IMR-90 (cell line): ENCODE measurements at regions not wholly inside any gene's neighbourhood (a gene's known extent, or its start where the extent isn't known, plus 50 kb on each side); places are given as distances from the start of the nearest gene placed in this dataset.

Source experiments
- ATAC-seq: fragments of 200-7000 bp; cut with Tn5 transposase; 2 replicates; pipeline ENCODE4 v1.9.1; 2020; ENCODE audit warnings: low read depth, mild to moderate bottlenecking, moderate library complexity
- BruUV-seq: library from RNA; stranded (reverse); fragments of 400-500 nt; replicated peaks from 2 replicates; lab custom pipeline; 2021; lab: Mats Ljungman, UMichigan
- CTCF ChIA-PET: fragments of 300-600 bp; formaldehyde crosslinking; extraction: SDS; loops from one replicate; lab custom pipeline; 2021; ENCODE audit warnings: antibody characterized with exemption; lab: Yijun Ruan, JAX
- POLR2A ChIA-PET: fragments of 300-600 bp; sonication (Branson Sonifier 250); formaldehyde crosslinking; loops from one replicate; lab custom pipeline; 2022; ENCODE audit warnings: antibody characterized with exemption; ENCODE audit not compliant: unreplicated experiment; lab: Charles Lee
- DNase-seq: peaks from one replicate; pipeline ENCODE4 v3.0.0; 2013
- H2AFZ ChIP-seq: replicated peaks from 2 replicates; pipeline ENCODE3; 2013; ENCODE audit warnings: low read length, mild to moderate bottlenecking; ENCODE audit not compliant: poor library complexity
- H2AK5ac ChIP-seq: 2 replicates; pipeline ENCODE4 v1.6.1; 2013; ENCODE audit warnings: low read depth, low read length, inconsistent platforms
- H2AK9ac ChIP-seq: replicated peaks from 2 replicates; pipeline ENCODE3; 2013; ENCODE audit warnings: mild to moderate bottlenecking, low read depth, low read length, moderate library complexity; ENCODE audit not compliant: poor library complexity
- H2BK120ac ChIP-seq: 2 replicates; pipeline ENCODE4 v1.6.1; 2013; ENCODE audit warnings: low read depth, low read length, inconsistent platforms
- H2BK15ac ChIP-seq: 3 replicates; pipeline ENCODE4 v1.6.1; 2013; ENCODE audit warnings: low read depth, low read length, inconsistent platforms
- H2BK20ac ChIP-seq: 2 replicates; pipeline ENCODE4 v1.6.1; 2013; ENCODE audit warnings: low read depth, mild to moderate bottlenecking, inconsistent platforms, low read length, moderate library complexity
- H2BK5ac ChIP-seq: 2 replicates; pipeline ENCODE4 v1.6.1; 2013; ENCODE audit warnings: mild to moderate bottlenecking, low read depth, low read length, inconsistent platforms; ENCODE audit not compliant: poor library complexity, severe bottlenecking
- H3K14ac ChIP-seq: replicated peaks from 2 replicates; pipeline ENCODE4 v1.6.1; 2013; ENCODE audit warnings: low read depth, low read length, inconsistent platforms
- H3K18ac ChIP-seq: 2 replicates; pipeline ENCODE4 v1.6.1; 2013; ENCODE audit warnings: low read depth, low read length, control low read depth
- H3K23ac ChIP-seq: 2 replicates; pipeline ENCODE4 v1.6.1; 2013; ENCODE audit warnings: low read depth, low read length, inconsistent platforms
- H3K27ac ChIP-seq: 2 replicates; pipeline ENCODE4 v1.5.1; 2013; ENCODE audit warnings: mild to moderate bottlenecking, control low read depth, low read length; ENCODE audit not compliant: insufficient read depth
- H3K27me3 ChIP-seq: 2 replicates; pipeline ENCODE4 v1.6.1; 2013; ENCODE audit warnings: low read length; ENCODE audit not compliant: control insufficient read depth, insufficient read depth
- H3K36me3 ChIP-seq: 2 replicates; pipeline ENCODE4 v1.6.1; 2013; ENCODE audit warnings: low read length, mixed read lengths; ENCODE audit not compliant: control insufficient read depth, insufficient read depth
- H3K4ac ChIP-seq: 2 replicates; pipeline ENCODE4 v1.6.1; 2013; ENCODE audit warnings: low read depth, low read length, inconsistent platforms
- H3K4me1 ChIP-seq: 2 replicates; pipeline ENCODE4 v1.6.1; 2013; ENCODE audit warnings: low read length, mixed read lengths; ENCODE audit not compliant: control insufficient read depth, insufficient read depth
- H3K4me2 ChIP-seq: 2 replicates; pipeline ENCODE4 v1.6.1; 2013; ENCODE audit warnings: low read depth, mild to moderate bottlenecking, control low read depth, low read length, moderate library complexity
- H3K4me3 ChIP-seq: 2 replicates; pipeline ENCODE4 v1.5.1; 2013; ENCODE audit warnings: low read depth, mild to moderate bottlenecking, control low read depth, low read length, moderate library complexity; ENCODE audit not compliant: insufficient read depth
- H3K56ac ChIP-seq: 2 replicates; pipeline ENCODE4 v1.6.1; 2013; ENCODE audit warnings: low read length, inconsistent platforms; ENCODE audit not compliant: insufficient read depth; ENCODE audit errors: extremely low read depth
- H3K79me1 ChIP-seq, 2 experiments: 2 replicates each; pipeline ENCODE4 v1.6.1; 2013; ENCODE audit warnings: low read length in 2 of 2, inconsistent platforms in 1 of 2, low read depth in 1 of 2
- H3K9ac ChIP-seq: 2 replicates; pipeline ENCODE4 v1.6.1; 2013; ENCODE audit warnings: low read depth, low read length, control low read depth
- H3K9me1 ChIP-seq: 2 replicates; pipeline ENCODE4 v1.6.1; 2013; ENCODE audit warnings: low read length, inconsistent platforms; ENCODE audit not compliant: insufficient read depth
- H3K9me3 ChIP-seq: 2 replicates; pipeline ENCODE4 v1.6.1; 2013; ENCODE audit warnings: low read length; ENCODE audit not compliant: control insufficient read depth, insufficient read depth
- H4K20me1 ChIP-seq: 2 replicates; pipeline ENCODE4 v1.6.1; 2013; ENCODE audit warnings: low read length, inconsistent platforms; ENCODE audit not compliant: insufficient read depth
- H4K5ac ChIP-seq: 2 replicates; pipeline ENCODE4 v1.6.1; 2013; ENCODE audit warnings: mild to moderate bottlenecking, low read depth, low read length, control low read depth
- H4K8ac ChIP-seq, 2 experiments: 2 replicates each; pipeline ENCODE4 v1.6.1; 2013; ENCODE audit warnings: low read depth in 2 of 2, low read length in 2 of 2, control low read depth in 1 of 2, inconsistent platforms in 1 of 2
- H4K91ac ChIP-seq: 2 replicates; pipeline ENCODE4 v1.6.1; 2013; ENCODE audit warnings: low read depth, low read length, inconsistent platforms; ENCODE audit not compliant: insufficient read depth
- CEBPB ChIP-seq: IDR thresholded peaks from 2 replicates; pipeline ENCODE4 v1.6.1; 2012; ENCODE audit warnings: low read depth, low read length, improper control_type of control experiment
- CHD1 ChIP-seq: IDR thresholded peaks from 2 replicates; pipeline ENCODE4 v1.6.1; 2012; ENCODE audit warnings: low read depth, low read length, improper control_type of control experiment
- FOS ChIP-seq: fragments of 150-350 bp; IDR thresholded peaks from 2 replicates; pipeline ENCODE4 v1.6.1; 2016; ENCODE audit warnings: low read depth, low read length
- MAFK ChIP-seq: IDR thresholded peaks from 2 replicates; pipeline ENCODE4 v1.6.1; 2012; ENCODE audit warnings: low read depth, low read length, improper control_type of control experiment
- MAZ ChIP-seq: IDR thresholded peaks from 2 replicates; pipeline ENCODE4 v1.6.1; 2012; ENCODE audit warnings: low read depth, mild to moderate bottlenecking, low read length, improper control_type of control experiment, moderate library complexity, borderline replicate concordance
- MXI1 ChIP-seq: IDR thresholded peaks from 2 replicates; pipeline ENCODE4 v1.6.1; 2012; ENCODE audit warnings: low read depth, mild to moderate bottlenecking, low read length, moderate library complexity, borderline replicate concordance
- RAD21 ChIP-seq: IDR thresholded peaks from 2 replicates; pipeline ENCODE4 v1.6.1; 2012; ENCODE audit warnings: low read length, improper control_type of control experiment
- RCOR1 ChIP-seq: IDR thresholded peaks from 2 replicates; pipeline ENCODE4 v1.6.1; 2012; ENCODE audit warnings: mild to moderate bottlenecking, low read length, improper control_type of control experiment; ENCODE audit not compliant: insufficient replicate concordance
- RFX5 ChIP-seq: IDR thresholded peaks from 2 replicates; pipeline ENCODE4 v1.8.0; 2012; ENCODE audit warnings: low read depth, mild to moderate bottlenecking, low read length, moderate library complexity
- WGBS, 2 experiments: methylation state at CpG; one replicate each; pipeline versions ENCODE4 v1.1.5 to v1.1.7; 2013; ENCODE audit warnings: missing lambda C conversion rate in 2 of 2; ENCODE audit not compliant: insufficient read length in 1 of 2; ENCODE audit errors: extremely low coverage in 2 of 2; 5-methylcytosine and 5-hydroxymethylcytosine counted together
- dilution Hi-C: fragments of 300-500 bp; cut with HindIII; formaldehyde crosslinking; loops from one replicate; pipeline ENCODE4 v1.14.3; 2018; ENCODE audit warnings: low sequenced_read_pairs; ENCODE audit not compliant: unreplicated experiment
- in situ Hi-C: fragments of 300-500 bp; cut with MboI; formaldehyde crosslinking; loops from 3 replicates; pipeline ENCODE4 v1.14.3; 2019; ENCODE audit warnings: low sequenced_read_pairs, inconsistent platforms, mixed read lengths
- intact Hi-C: fragments of 100-400 bp; cut with micrococcal nuclease; formaldehyde crosslinking; loops from 2 replicates; pipeline ENCODE4 v1.10.0; 2022

- H3K18ac ChIP-seq = no peak overlapping the region
- in situ Hi-C loops (no loop called here), intact Hi-C loops (no loop called here), dilution Hi-C loops (no loop called here)
- H3K14ac ChIP-seq = no peak overlapping the region
- H3K9me1 ChIP-seq = no peaks in the 10 kb centered on the region
- no peak overlapping the region for H2BK20ac ChIP-seq
- H2AK9ac ChIP-seq = no peak overlapping the region
- H3K4me1 ChIP-seq = no peaks in the 10 kb centered on the region
- H2BK15ac ChIP-seq = no peak overlapping the region
- H2BK120ac ChIP-seq = no peak overlapping the region
- no peaks in the 10 kb centered on the region for H3K9me3 ChIP-seq
- H3K4me3 ChIP-seq = no peak overlapping the region
- H2AK5ac ChIP-seq = no peak overlapping the region
- DNase-seq = no peak
- H2AFZ ChIP-seq = no peak overlapping the region
- no peak overlapping the region for H3K56ac ChIP-seq
- ChIA-PET CTCF (no interaction called here), POLR2A (no interaction called here)
- no CpG with 5 or more reads among the region's 3 CpGs for WGBS, 2 experiments
- TF ChIP-seq MAFK (no peak), MAZ (no peak), RFX5 (no peak), MXI1 (no peak), FOS (no peak), RCOR1 (no peak), RAD21 (no peak), CHD1 (no peak), CEBPB (no peak)
- no TSS peak for BruUV-seq
- H3K4ac ChIP-seq = no peak overlapping the region
- H3K36me3 ChIP-seq = no peaks in the 10 kb centered on the region
- H4K20me1 ChIP-seq = no peaks in the 10 kb centered on the region
- no peak overlapping the region for H4K8ac ChIP-seq
- H3K79me1 ChIP-seq = no peaks in the 10 kb centered on the region
- no peak overlapping the region for H3K4me2 ChIP-seq
- H3K9ac ChIP-seq = no peak overlapping the region
- H4K91ac ChIP-seq = no peak overlapping the region
- H3K23ac ChIP-seq = no peak overlapping the region
- H3K27ac ChIP-seq = no peak overlapping the region
- H3K27me3 ChIP-seq = no peaks in the 10 kb centered on the region
- no peak for ATAC-seq
- no peak overlapping the region for H4K5ac ChIP-seq
- no peak overlapping the region for H2BK5ac ChIP-seq
Observed at GRCh38 chr3:181497358-181497757, 214.4 kb upstream of the SOX2 start.
